GM12878 (cell line): ENCODE measurements at regions not wholly inside any gene's neighbourhood (a gene's known extent, or its start where the extent isn't known, plus 50 kb on each side); places are given as distances from the start of the nearest gene placed in this dataset.

Experiments used
- ATAC-seq: fragments of 200-7000 bp; cut with Tn5 transposase; 3 replicates; pipeline ENCODE4 v1.9.1; 2020; ENCODE audit warnings: mild to moderate bottlenecking, moderate library complexity
- BruUV-seq: library from RNA; stranded (reverse); fragments of 400-500 nt; replicated peaks from 2 replicates; lab custom pipeline; 2021; lab: Mats Ljungman, UMichigan
- CTCF ChIA-PET: fragments of 300-600 bp; sonication (Branson Sonifier 250); formaldehyde crosslinking; extraction: SDS; loops from one replicate; lab custom pipeline; 2021; ENCODE audit warnings: inconsistent platforms; lab: Yijun Ruan, JAX
- POLR2A ChIA-PET: fragments of 350-600 bp; formaldehyde crosslinking; extraction: SDS; loops from one replicate; lab custom pipeline; 2021; ENCODE audit warnings: inconsistent platforms; lab: Charles Lee
- RAD21 ChIA-PET: fragments of 300-600 bp; sonication (Branson Sonifier 250); formaldehyde crosslinking; loops from one replicate; lab custom pipeline; 2023; ENCODE audit warnings: antibody characterized with exemption; ENCODE audit not compliant: unreplicated experiment; lab: Charles Lee
- SMC1A ChIA-PET: fragments of 300-600 bp; sonication (Branson Sonifier 250); formaldehyde crosslinking; loops from one replicate; lab custom pipeline; 2023; ENCODE audit not compliant: unreplicated experiment, uncharacterized antibody; lab: Charles Lee
- DNase-seq: peaks from one replicate; pipeline ENCODE4 v3.0.0-alpha.2; 2011; ENCODE audit warnings: low read depth, low spot score
- FAIRE-seq: peaks from 3 replicates; lab custom pipeline; 2011; peaks lifted over from hg19 to GRCh38; lab: Jason Lieb, UNC
- H2AFZ ChIP-seq: 2 replicates; pipeline ENCODE4 v1.6.0; 2011; ENCODE audit warnings: low read depth, low read length, control low read depth; ENCODE audit not compliant: control insufficient read depth
- H3K27ac ChIP-seq: 2 replicates; pipeline ENCODE4 v1.5.1; 2011; ENCODE audit warnings: control low read depth; ENCODE audit not compliant: control insufficient read depth, insufficient read depth
- H3K27me3 ChIP-seq, 2 experiments: replicated peaks in 1 of 2; 2 replicates each; pipeline versions ENCODE4 v1.6.0 to v1.6.1; 2011; ENCODE audit warnings: low read length in 1 of 2; ENCODE audit not compliant: control insufficient read depth in 2 of 2, insufficient read depth in 2 of 2
- H3K36me3 ChIP-seq, 2 experiments: 2 replicates each; pipeline ENCODE4 v1.5.1; 2011; ENCODE audit warnings: low read length in 1 of 2; ENCODE audit not compliant: control insufficient read depth in 2 of 2, insufficient read depth in 2 of 2
- H3K4me1 ChIP-seq: 2 replicates; pipeline ENCODE4 v1.6.1; 2011; ENCODE audit warnings: mild to moderate bottlenecking, low read length, moderate library complexity, mixed read lengths; ENCODE audit not compliant: control insufficient read depth, insufficient read depth
- H3K4me2 ChIP-seq: 2 replicates; pipeline ENCODE4 v1.6.0; 2011; ENCODE audit warnings: control low read depth; ENCODE audit not compliant: control insufficient read depth, insufficient read depth
- H3K4me3 ChIP-seq: fragments of 200-600 bp; sonication (generic); 2 replicates; pipeline ENCODE4 v1.5.1; 2016
- H3K79me2 ChIP-seq: 2 replicates; pipeline ENCODE4 v1.6.0; 2011; ENCODE audit warnings: low read length; ENCODE audit not compliant: control insufficient read depth, insufficient read depth
- H3K9ac ChIP-seq: 2 replicates; pipeline ENCODE4 v1.8.0; 2011; ENCODE audit warnings: low read length, control low read depth, mixed read lengths; ENCODE audit not compliant: control insufficient read depth, insufficient read depth
- H3K9me3 ChIP-seq: replicated peaks from 3 replicates; pipeline ENCODE4 v1.5.1; 2011; ENCODE audit warnings: mild to moderate bottlenecking, low read length; ENCODE audit not compliant: control insufficient read depth, insufficient read depth
- H4K20me1 ChIP-seq: 2 replicates; pipeline ENCODE4 v1.6.0; 2011; ENCODE audit not compliant: control insufficient read depth, insufficient read depth
- ASH2L ChIP-seq: fragments of 300-600, 200-600 bp; sonication (generic); IDR thresholded peaks from 2 replicates; pipeline ENCODE4 v1.6.1; 2017; ENCODE audit warnings: low read depth, mild to moderate bottlenecking, borderline replicate concordance
- CBX5 ChIP-seq: sonication (generic); IDR thresholded peaks from 2 replicates; pipeline ENCODE4 v1.6.1; 2016; ENCODE audit warnings: low read depth, moderate library complexity, mild to moderate bottlenecking, inconsistent platforms
- CEBPB ChIP-seq, 2 experiments: fragments of 150-350 bp in 1 of 2; IDR thresholded peaks; 2 replicates each; pipeline ENCODE4 v1.6.1; 2012 to 2014; ENCODE audit warnings: low read depth in 2 of 2, low read length in 2 of 2, borderline replicate concordance in 1 of 2, inconsistent platforms in 1 of 2
- CUX1 ChIP-seq: IDR thresholded peaks from 2 replicates; pipeline ENCODE4 v1.6.1; 2012; ENCODE audit warnings: improper control_type of control experiment, low read depth, low read length; ENCODE audit not compliant: insufficient replicate concordance
- LARP7 ChIP-seq: fragments of 450-650 bp; IDR thresholded peaks from 2 replicates; pipeline ENCODE4 v1.6.1; 2017; ENCODE audit warnings: mild to moderate bottlenecking
- MTA3 ChIP-seq: IDR thresholded peaks from 2 replicates; pipeline ENCODE4 v1.6.1; 2012; ENCODE audit warnings: low read length, inconsistent platforms, borderline replicate concordance
- NFIC ChIP-seq: IDR thresholded peaks from 2 replicates; pipeline ENCODE4 v1.6.1; 2012; ENCODE audit warnings: low read depth, mild to moderate bottlenecking, inconsistent platforms, low read length, moderate library complexity
- NFYA ChIP-seq: IDR thresholded peaks from 2 replicates; pipeline ENCODE4 v1.6.1; 2011; ENCODE audit warnings: low read depth, mild to moderate bottlenecking, low read length, improper control_type of control experiment, borderline replicate concordance
- PML ChIP-seq: IDR thresholded peaks from 2 replicates; pipeline ENCODE4 v1.6.1; 2012; ENCODE audit warnings: low read length, inconsistent platforms
- RAD21 ChIP-seq: IDR thresholded peaks from 2 replicates; pipeline ENCODE4 v1.6.1; 2011; ENCODE audit warnings: mild to moderate bottlenecking, low read depth, low read length, moderate library complexity; ENCODE audit not compliant: insufficient read depth
- SIN3A ChIP-seq: IDR thresholded peaks from 2 replicates; pipeline ENCODE4 v1.6.1; 2012; ENCODE audit warnings: low read depth, low read length, improper control_type of control experiment
- SIX5 ChIP-seq: IDR thresholded peaks from 2 replicates; pipeline ENCODE4 v1.6.1; 2011; ENCODE audit warnings: mild to moderate bottlenecking, low read depth, low read length, moderate library complexity; ENCODE audit not compliant: severe bottlenecking
- SRF ChIP-seq, 2 experiments: IDR thresholded peaks; 2 replicates each; pipeline ENCODE4 v1.6.1; 2011; ENCODE audit warnings: low read depth in 2 of 2, low read length in 2 of 2, mild to moderate bottlenecking in 1 of 2, moderate library complexity in 1 of 2
- TAF1 ChIP-seq: IDR thresholded peaks from 2 replicates; pipeline ENCODE4 v1.6.1; 2011; ENCODE audit warnings: mild to moderate bottlenecking, low read depth, low read length, borderline replicate concordance
- ZNF217 ChIP-seq: fragments of 450-650 bp; IDR thresholded peaks from 2 replicates; pipeline ENCODE4 v1.6.1; 2017; ENCODE audit warnings: antibody characterized with exemption, mild to moderate bottlenecking
- WGBS: methylation state at CpG from one replicate; pipeline ENCODE4 v1.1.6; 2016; ENCODE audit warnings: low lambda C conversion rate; ENCODE audit not compliant: insufficient replicate concordance, insufficient coverage; ENCODE audit errors: missing lambda C conversion rate; 5-methylcytosine and 5-hydroxymethylcytosine counted together
- in situ Hi-C: fragments of 300-500 bp; cut with MboI; formaldehyde crosslinking; loops from 9 replicates; pipeline ENCODE4 v1.14.3; 2018; ENCODE audit warnings: mixed read lengths
- intact Hi-C: fragments of 100-400 bp; cut with micrococcal nuclease; formaldehyde crosslinking; loops from one replicate; pipeline ENCODE4 v1.14.2; 2022; ENCODE audit not compliant: unreplicated experiment
- TF ChIP-seq, protein P1 (sequence below): IDR thresholded peaks from 2 replicates; pipeline ENCODE4 v1.6.1; 2012; ENCODE audit warnings: low read depth, low read length, improper control_type of control experiment
- TF ChIP-seq, protein P2 (sequence below): IDR thresholded peaks from 2 replicates; pipeline ENCODE4 v1.6.1; 2012; ENCODE audit warnings: low read depth, low read length, improper control_type of control experiment

DNA sequence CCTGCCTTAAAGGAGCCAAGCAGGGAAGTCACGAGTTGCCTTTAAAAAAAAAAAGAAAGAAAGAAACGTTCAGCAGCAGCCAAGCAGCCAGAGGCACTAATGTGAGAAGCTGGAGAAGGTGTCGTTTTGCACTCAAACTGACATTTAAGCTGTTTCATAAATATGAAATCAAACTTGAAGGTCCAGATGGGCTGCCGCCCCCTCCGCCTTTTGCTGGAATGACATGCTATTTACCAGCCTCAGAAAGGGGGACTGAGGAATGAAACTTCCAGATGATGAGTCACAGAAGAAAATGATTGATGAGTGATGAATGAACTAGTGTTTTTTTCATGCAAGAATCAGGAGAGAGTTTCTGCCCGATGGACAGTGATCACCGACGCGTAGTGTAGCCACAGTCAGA lies 396.8 kb downstream of the IGSF11 start:
- ATAC-seq = no peak

More for the DNA sequence above, 396.8 kb downstream of the IGSF11 start:
- H3K9me3 ChIP-seq = no peaks in the 10 kb centered on the region
- H3K36me3 ChIP-seq = no peaks in the 10 kb centered on the region
- DNase-seq (no peak), FAIRE-seq (no peak)
- no TSS peak for BruUV-seq
- ChIA-PET POLR2A (no interaction called here), SMC1A (interaction anchor here (0.6 kb wide), 1 partner anchor 1670 kb away, joined by 3 read pairs; no protein-coding TSS in a partner anchor), CTCF (interaction anchor here (0.6 to 2.4 kb wide), 2 partner anchors 10 kb away, joined by 4 to 5 read pairs; no protein-coding TSS in a partner anchor), RAD21 (no interaction called here)
- no peak overlapping the region for H3K27ac ChIP-seq
- in situ Hi-C loops (no loop called here), intact Hi-C loops (no loop called here)
- no peak overlapping the region for H2AFZ ChIP-seq
- no peak overlapping the region for H3K4me2 ChIP-seq
- 61% methylated on average over 9 of the region's 9 CpGs for WGBS
- no peaks in the 10 kb centered on the region for H3K79me2 ChIP-seq
- no peak overlapping the region for H3K9ac ChIP-seq
- H4K20me1 ChIP-seq = no peaks in the 10 kb centered on the region
- H3K4me3 ChIP-seq = no peak overlapping the region
- H3K4me1 ChIP-seq = no peaks in the 10 kb centered on the region
- H3K27me3 ChIP-seq = no peaks in the 10 kb centered on the region
- TF ChIP-seq CUX1 = no peak
- no peak for TF ChIP-seq NFIC
- TF ChIP-seq LARP7 = no peak
- TF ChIP-seq PML = no peak
- TF ChIP-seq RAD21 = no peak
- no peak for TF ChIP-seq SRF (IDR thresholded peaks at IDR 0.05; ENCODE audit: low read depth in 2 of 2, low read length in 2 of 2)
- TF ChIP-seq MTA3 = no peak
- TF ChIP-seq SIX5 = no peak
- TF ChIP-seq, protein P1, sequence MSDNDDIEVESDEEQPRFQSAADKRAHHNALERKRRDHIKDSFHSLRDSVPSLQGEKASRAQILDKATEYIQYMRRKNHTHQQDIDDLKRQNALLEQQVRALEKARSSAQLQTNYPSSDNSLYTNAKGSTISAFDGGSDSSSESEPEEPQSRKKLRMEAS = no peak
- no peak for TF ChIP-seq ASH2L
- TF ChIP-seq, protein P2, sequence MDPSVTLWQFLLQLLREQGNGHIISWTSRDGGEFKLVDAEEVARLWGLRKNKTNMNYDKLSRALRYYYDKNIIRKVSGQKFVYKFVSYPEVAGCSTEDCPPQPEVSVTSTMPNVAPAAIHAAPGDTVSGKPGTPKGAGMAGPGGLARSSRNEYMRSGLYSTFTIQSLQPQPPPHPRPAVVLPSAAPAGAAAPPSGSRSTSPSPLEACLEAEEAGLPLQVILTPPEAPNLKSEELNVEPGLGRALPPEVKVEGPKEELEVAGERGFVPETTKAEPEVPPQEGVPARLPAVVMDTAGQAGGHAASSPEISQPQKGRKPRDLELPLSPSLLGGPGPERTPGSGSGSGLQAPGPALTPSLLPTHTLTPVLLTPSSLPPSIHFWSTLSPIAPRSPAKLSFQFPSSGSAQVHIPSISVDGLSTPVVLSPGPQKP = no peak
- TF ChIP-seq CEBPB (IDR thresholded peaks at IDR 0.05; ENCODE audit: borderline replicate concordance in 1 of 2, low read depth in 2 of 2, low read length in 2 of 2) = no peak
- no peak for TF ChIP-seq CBX5
- TF ChIP-seq ZNF217 = no peak
- TF ChIP-seq TAF1 = no peak
- TF ChIP-seq SIN3A = no peak
- no peak for TF ChIP-seq NFYA
